ENCODE measurements at regions not wholly inside any gene's neighbourhood (a gene's known extent, or its start where the extent isn't known, plus 50 kb on each side); places are given as distances from the start of the nearest gene placed in this dataset.

- no peak for TF ChIP-seq CTCF (conservative IDR thresholded peaks at IDR 0.05; ENCODE audit: low read depth, low read length)
- TF ChIP-seq FOS (IDR thresholded peaks at IDR 0.05; ENCODE audit: low read depth, low read length) = no peak
- TF ChIP-seq MXI1 (IDR thresholded peaks at IDR 0.05; ENCODE audit: borderline replicate concordance, low read depth, low read length) = no peak
- no peak for TF ChIP-seq POLR2A (IDR thresholded peaks at IDR 0.05; ENCODE audit: low read depth, low read length)
- TF ChIP-seq RCOR1 (IDR thresholded peaks at IDR 0.05; ENCODE audit: insufficient replicate concordance, low read length) = no peak
- TF ChIP-seq CEBPB (IDR thresholded peaks at IDR 0.05; ENCODE audit: low read depth, low read length) = no peak
Observed at GRCh38 chr3:43160664-43161063, 54.8 kb upstream of the POMGNT2 start (continued).

GRCh38 chr3:43159876-43160255, 54.0 kb upstream of the POMGNT2 start:
- dilution Hi-C loops (cut with HindIII; ENCODE audit: low sequenced_read_pairs, unreplicated experiment) = no loop called here
- Histone ChIP-seq H3K4me2 (ENCODE audit: low read depth, low read length) (no peak overlapping the region), H3K36me3 (ENCODE audit: control insufficient read depth, insufficient read depth, low read length) (no peaks in the 10 kb centered on the region), H3K79me1 (ENCODE audit: low read depth in 1 of 2, low read length in 2 of 2) (no peaks in the 10 kb centered on the region), H3K23ac (ENCODE audit: low read depth, low read length) (no peak overlapping the region), H3K9me3 (ENCODE audit: control insufficient read depth, insufficient read depth, low read length) (no peaks in the 10 kb centered on the region), H3K27ac (ENCODE audit: insufficient read depth, low read length) (no peak overlapping the region), H2BK120ac (ENCODE audit: low read depth, low read length) (no peak overlapping the region), H4K5ac (ENCODE audit: low read depth, low read length) (no peak overlapping the region), H4K91ac (ENCODE audit: insufficient read depth, low read depth, low read length) (no peak overlapping the region), H2BK20ac (ENCODE audit: low read depth, low read length) (no peak overlapping the region), H3K4me1 (ENCODE audit: control insufficient read depth, insufficient read depth, low read length) (peaks cover 2% of the 10 kb centered on the region; the same call in 1 of the 2 replicates), H4K20me1 (ENCODE audit: insufficient read depth, low read length) (no peaks in the 10 kb centered on the region), H2AK9ac (replicated peaks; ENCODE audit: low read depth, low read length, poor library complexity) (no peak overlapping the region), H3K9ac (ENCODE audit: low read depth, low read length) (no peak overlapping the region), H3K4ac (ENCODE audit: low read depth, low read length) (no peak overlapping the region), H3K9me1 (ENCODE audit: insufficient read depth, low read length) (peaks cover 5% of the 10 kb centered on the region), H3K27me3 (ENCODE audit: control insufficient read depth, insufficient read depth, low read length) (no peaks in the 10 kb centered on the region), H2AK5ac (ENCODE audit: low read depth, low read length) (no peak overlapping the region), H3K18ac (ENCODE audit: low read depth, low read length) (no peak overlapping the region), H2BK15ac (ENCODE audit: low read depth, low read length) (no peak overlapping the region), H3K14ac (replicated peaks; ENCODE audit: low read depth, low read length) (no peak overlapping the region), H3K56ac (ENCODE audit: extremely low read depth, insufficient read depth, low read length) (no peak overlapping the region), H2AFZ (replicated peaks; ENCODE audit: low read length, poor library complexity) (no peak overlapping the region), H4K8ac (ENCODE audit: low read depth in 2 of 2, low read length in 2 of 2) (no peak overlapping the region), H3K4me3 (ENCODE audit: insufficient read depth, low read depth, low read length) (no peak overlapping the region), H2BK5ac (ENCODE audit: low read depth, low read length, poor library complexity, severe bottlenecking) (no peak overlapping the region)
- intact Hi-C loops (cut with micrococcal nuclease) = loop anchor here (10.0 kb wide), 1 partner anchor 125 kb away; the partner anchor contains the start of gene SNRK
- DNase-seq (no peak), ATAC-seq (ENCODE audit: low read depth) (no peak)
- WGBS, 2 experiments (ENCODE audit: extremely low coverage in 2 of 2, insufficient read length in 1 of 2) = no CpG with 5 or more reads among the region's 3 CpGs
- BruUV-seq (replicated peaks) = no TSS peak
- in situ Hi-C loops (cut with MboI; ENCODE audit: low sequenced_read_pairs) = loop anchor here (5.0 to 10.0 kb wide), 2 partner anchors 198 to 345 kb away; no protein-coding TSS in a partner anchor
- TF ChIP-seq NFE2L2 (IDR thresholded peaks at IDR 0.05; ENCODE audit: low read depth, low read length) (no peak), RFX5 (IDR thresholded peaks at IDR 0.05; ENCODE audit: low read depth, low read length) (no peak), CEBPB (IDR thresholded peaks at IDR 0.05; ENCODE audit: low read depth, low read length) (no peak), MAZ (IDR thresholded peaks at IDR 0.05; ENCODE audit: borderline replicate concordance, low read depth, low read length) (no peak), USF2 (IDR thresholded peaks at IDR 0.05; ENCODE audit: low read depth, low read length) (no peak), POLR2A (IDR thresholded peaks at IDR 0.05; ENCODE audit: low read depth, low read length) (no peak), CHD1 (IDR thresholded peaks at IDR 0.05; ENCODE audit: low read depth, low read length) (no peak), RCOR1 (IDR thresholded peaks at IDR 0.05; ENCODE audit: insufficient replicate concordance, low read length) (no peak), BHLHE40 (IDR thresholded peaks at IDR 0.05; ENCODE audit: low read depth, low read length) (no peak), FOS (IDR thresholded peaks at IDR 0.05; ENCODE audit: low read depth, low read length) (no peak), CTCF (conservative IDR thresholded peaks at IDR 0.05; ENCODE audit: low read depth, low read length) (no peak)
- ChIA-PET POLR2A (ENCODE audit: unreplicated experiment) (no interaction called here), CTCF (no interaction called here)

Measured in IMR-90 (cell line).